CD4-positive, alpha-beta T cell treated with Interleukin-17A for 1 hour (primary cell): ENCODE measurements at regions not wholly inside any gene's neighbourhood (a gene's known extent, or its start where the extent isn't known, plus 50 kb on each side); places are given as distances from the start of the nearest gene placed in this dataset.
"Not testable (repeated sequence)": the region's sequence is repeated elsewhere in the genome, so short reads cannot be mapped to it uniquely, and the experiment has no call there.

Experiments
- DNase-seq: peaks from one replicate; pipeline ENCODE4 v3.0.0-alpha.2; 2020

GRCh38 chr16:75841517-75841916, 115.2 kb upstream of the CPHXL start:
- DNase-seq: no peak

- no peak for DNase-seq
Measured at GRCh38 chr16:75847172-75847571, 120.9 kb upstream of the CPHXL start.

- no peak for DNase-seq
Measured at GRCh38 chr16:75854152-75854551, 127.9 kb upstream of the CPHXL start.

- no peak for DNase-seq
Measured at GRCh38 chr16:75860326-75861053, 134.2 kb upstream of the CPHXL start.

- DNase-seq: no peak
Measured at GRCh38 chr16:75861311-75862097, 135.2 kb upstream of the CPHXL start.

- no peak for DNase-seq
Measured at GRCh38 chr16:75862098-75862386, 135.8 kb upstream of the CPHXL start.

GRCh38 chr16:75864243-75864642, 138.0 kb upstream of the CPHXL start:
- DNase-seq: no peak

GRCh38 chr16:75865736-75866135, 139.4 kb upstream of the CPHXL start:
- no peak for DNase-seq

- no peak for DNase-seq
Measured at GRCh38 chr16:75868636-75869632, 142.6 kb upstream of the CPHXL start.

- not testable (repeated sequence) for DNase-seq
Measured at GRCh38 chr16:75881280-75881679, 155.0 kb upstream of the CPHXL start.

- no peak for DNase-seq
Measured at GRCh38 chr16:75899163-75899562, 172.9 kb upstream of the CPHXL start.

- no peak for DNase-seq
Measured at GRCh38 chr16:75908331-75909117, 182.2 kb upstream of the CPHXL start.

- DNase-seq: no peak
Measured at GRCh38 chr16:75909746-75910145, 183.5 kb upstream of the CPHXL start.

- no peak for DNase-seq
Measured at GRCh38 chr16:75911896-75912295, 185.6 kb upstream of the CPHXL start.

- no peak for DNase-seq
Measured at GRCh38 chr16:75913958-75914357, 187.7 kb upstream of the CPHXL start.

GRCh38 chr16:75916451-75916850, 190.2 kb upstream of the CPHXL start:
- no peak for DNase-seq

GRCh38 chr16:75918109-75918508, 191.8 kb upstream of the CPHXL start:
- DNase-seq: no peak

- DNase-seq: no peak
Measured at GRCh38 chr16:75919664-75920063, 193.4 kb upstream of the CPHXL start.

GRCh38 chr16:75921281-75921680, 195.0 kb upstream of the CPHXL start:
- no peak for DNase-seq

- DNase-seq: no peak
Measured at GRCh38 chr16:75922250-75922649, 196.0 kb upstream of the CPHXL start.

GRCh38 chr16:75924397-75924796, 198.1 kb upstream of the CPHXL start:
- DNase-seq: no peak

- DNase-seq: no peak
Measured at GRCh38 chr16:75927810-75928209, 201.5 kb upstream of the CPHXL start.

- no peak for DNase-seq
Measured at GRCh38 chr16:75928295-75928694, 202.0 kb upstream of the CPHXL start.
